HG02798 (cell line): ENCODE measurements at regions not wholly inside any gene's neighbourhood (a gene's known extent, or its start where the extent isn't known, plus 50 kb on each side); places are given as distances from the start of the nearest gene placed in this dataset.

Source experiments
- ATAC-seq: cut with Tn5 transposase; IDR thresholded peaks from one replicate; pipeline ENCODE4 v1.9.1; 2021; ENCODE audit warnings: mild to moderate bottlenecking; ENCODE audit not compliant: unreplicated experiment, poor library complexity

DNA sequence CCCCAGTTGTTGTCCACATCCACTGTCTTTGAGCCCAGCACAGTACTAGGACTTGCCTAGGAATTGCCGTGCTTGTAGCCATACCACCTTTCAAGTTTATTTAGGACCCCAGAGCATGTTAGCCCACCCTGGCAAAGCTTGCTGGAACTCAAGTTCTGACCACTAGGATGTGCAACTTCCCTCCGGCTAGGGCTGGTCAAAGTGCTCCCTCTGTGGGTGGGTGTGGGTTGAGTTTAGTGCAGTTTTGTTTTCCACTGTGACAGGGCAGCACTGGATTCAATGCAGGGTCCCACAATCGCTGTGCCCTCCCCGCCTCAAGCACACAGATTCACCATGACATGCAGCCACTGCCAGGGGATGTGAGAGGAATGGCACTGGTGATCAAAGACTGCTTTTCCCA is 96.0 kb downstream of the RASGEF1B start:
- ATAC-seq, result no peak

DNA sequence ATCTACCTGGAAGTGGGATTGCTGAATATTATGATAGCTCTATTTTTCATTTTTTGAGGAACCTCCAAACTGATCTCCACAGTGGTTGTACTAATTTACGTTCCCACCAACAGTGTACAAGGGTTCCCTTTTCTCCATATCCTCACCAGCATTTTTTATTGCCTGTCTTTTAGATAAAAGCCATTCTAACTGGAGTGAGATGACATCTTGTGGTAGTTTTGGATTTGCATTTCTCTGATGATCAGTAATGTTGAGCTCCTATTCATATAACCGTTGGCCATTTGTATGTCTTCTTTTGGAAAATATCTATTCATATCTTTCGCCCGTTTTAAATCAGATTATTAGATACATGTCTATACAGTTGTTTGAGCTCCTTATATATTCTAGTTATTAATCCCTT is 101.8 kb downstream of the RASGEF1B start:
- no peak for ATAC-seq

DNA sequence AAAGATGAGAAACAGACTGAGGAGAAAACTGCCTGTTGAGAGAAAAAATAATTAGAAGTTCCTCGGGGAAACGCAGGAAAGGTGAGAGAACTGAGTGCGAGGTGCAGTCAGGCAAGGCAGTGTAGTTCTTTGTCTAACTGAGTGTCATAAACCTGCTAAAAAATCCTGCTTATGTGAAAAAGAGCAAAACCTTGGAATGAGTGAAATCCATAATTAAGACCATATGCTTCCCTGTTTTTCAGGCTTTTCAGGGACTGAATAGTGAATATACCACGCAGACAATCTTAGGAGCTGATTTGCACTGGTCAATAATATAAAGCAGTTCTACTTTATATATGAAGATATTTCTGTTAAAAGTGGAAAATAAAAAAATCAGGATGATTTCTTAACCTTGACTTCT is 104.9 kb downstream of the RASGEF1B start:
- ATAC-seq, result no peak

DNA sequence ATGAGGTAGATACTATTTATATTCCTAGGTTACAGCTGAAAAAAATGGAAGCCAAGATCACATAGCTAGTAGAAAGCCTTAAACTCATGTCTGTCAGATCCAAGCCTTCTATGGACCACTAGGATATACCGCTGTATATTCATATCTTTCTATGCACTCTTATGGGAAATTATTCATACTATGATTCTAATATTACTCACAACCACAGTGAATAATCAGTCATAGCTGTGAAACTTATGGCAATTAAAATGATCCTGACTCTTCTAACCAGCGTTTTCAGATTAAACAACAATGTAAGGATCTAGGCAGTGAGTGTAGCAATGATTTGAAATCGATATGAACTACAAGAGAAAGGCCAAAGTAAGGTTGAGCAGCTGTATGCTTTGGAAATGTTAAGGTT is 111.0 kb downstream of the RASGEF1B start:
- no peak for ATAC-seq

DNA sequence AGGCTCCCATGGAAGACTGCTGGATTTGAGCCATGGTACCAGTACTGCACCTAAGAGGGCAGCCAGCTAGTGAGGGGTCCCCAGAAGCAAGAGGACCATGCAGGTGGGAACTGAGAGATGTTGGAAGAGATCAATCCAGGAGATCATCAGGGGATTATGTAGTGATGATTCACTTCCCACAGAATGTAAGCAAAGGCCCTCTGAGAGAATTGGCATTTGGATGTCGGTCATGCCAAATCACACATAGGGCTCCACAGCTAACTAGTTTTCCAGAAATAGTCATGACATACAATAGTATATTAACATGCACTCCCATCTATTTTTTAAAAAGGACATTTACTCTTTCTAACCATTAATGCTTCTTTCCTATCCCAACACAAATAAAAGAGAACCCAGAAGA is 112.5 kb downstream of the RASGEF1B start:
- no peak for ATAC-seq

DNA sequence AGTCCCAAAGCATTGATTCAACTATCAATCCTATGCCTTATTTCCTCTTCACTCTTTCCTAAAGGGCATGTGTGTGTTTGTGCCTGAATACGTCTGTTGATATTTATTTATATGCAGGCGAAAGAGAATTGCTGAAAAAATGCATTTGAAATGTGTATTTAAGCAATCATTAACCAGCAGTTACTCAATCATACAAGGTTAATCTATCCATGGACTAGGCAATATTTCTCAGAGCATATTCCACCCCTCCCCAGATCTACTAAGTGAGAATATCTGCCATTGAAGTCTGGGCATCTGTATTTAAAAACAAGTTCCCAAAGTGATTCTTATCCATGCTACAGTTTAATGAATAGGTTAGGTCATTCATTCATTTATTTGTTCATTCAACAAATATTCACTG is 113.6 kb downstream of the RASGEF1B start:
- ATAC-seq, result no peak

DNA sequence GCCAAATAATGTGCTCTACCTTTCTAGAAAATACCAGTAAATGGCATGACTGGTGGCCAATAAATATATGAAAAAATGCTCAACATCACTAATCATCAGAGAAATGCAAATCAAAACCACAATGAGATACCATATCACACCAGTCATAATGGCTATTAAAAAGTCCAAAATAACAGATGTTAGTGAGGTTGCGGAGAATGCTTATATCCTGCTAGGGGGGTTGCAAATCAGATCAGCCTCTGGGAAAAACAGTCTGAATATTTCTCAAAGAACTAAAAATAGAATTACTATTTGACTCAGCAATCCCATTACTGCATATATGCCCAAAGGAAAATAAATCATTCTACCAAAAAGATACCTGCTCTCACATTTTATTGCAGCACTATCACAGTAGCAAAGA is 115.1 kb downstream of the RASGEF1B start:
- ATAC-seq, result no peak

DNA sequence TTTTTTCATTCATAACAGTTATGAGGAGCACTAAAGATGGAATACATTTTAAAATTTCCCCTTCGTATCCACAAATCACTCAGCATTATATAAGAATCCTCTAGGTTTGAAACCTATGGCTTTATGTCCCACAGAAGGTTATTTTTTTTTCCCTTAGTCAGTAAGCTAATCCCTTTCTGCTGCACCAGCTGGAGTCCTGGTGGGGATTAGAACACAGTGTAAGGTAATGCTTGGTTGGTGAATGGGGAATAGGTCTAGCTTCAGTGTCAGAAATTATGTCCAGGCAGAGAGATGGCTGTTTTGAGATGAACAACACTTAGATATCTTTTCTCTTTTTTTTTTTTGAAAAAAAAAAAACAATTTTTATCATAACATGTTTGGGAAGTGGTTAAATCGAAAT is 116.6 kb downstream of the RASGEF1B start:
- ATAC-seq, result no peak

DNA sequence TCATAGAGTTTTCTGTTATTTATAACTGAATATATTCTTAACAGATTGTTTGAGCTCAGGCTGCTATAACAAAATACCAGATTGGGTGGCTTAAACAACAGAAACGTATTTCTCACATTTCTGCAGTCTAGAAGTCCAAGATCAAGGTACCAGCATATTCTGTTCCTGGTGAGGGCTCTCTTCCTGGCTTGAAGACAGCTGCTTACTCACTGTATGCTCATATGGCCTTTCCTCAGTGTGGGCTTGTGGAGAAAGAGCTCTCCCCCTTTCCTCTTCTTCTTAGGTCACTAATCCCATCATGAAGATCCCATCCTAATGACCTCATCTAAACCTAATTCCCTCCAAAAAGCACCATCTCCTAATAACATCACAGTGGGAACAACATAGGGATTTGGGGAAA is 117.8 kb downstream of the RASGEF1B start:
- no peak for ATAC-seq

DNA sequence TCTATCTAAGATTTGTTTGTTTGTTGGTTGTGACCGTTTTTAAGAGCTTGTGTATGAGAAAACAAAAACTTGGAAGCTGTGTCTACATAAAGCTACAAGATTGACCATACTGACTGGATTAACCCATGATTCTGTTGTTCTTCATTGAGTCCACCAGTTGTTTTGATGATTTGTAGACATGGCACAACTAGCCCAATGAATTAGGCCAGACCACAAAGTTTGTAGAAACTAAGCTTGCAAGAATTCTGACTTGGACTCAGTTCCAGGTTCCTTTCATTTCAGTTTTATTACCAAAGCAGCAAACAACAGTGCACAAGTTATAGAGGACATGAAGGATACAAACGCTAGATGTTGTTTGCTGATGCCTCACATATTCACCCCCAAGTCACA is 119.3 kb downstream of the RASGEF1B start:
- no peak for ATAC-seq

DNA sequence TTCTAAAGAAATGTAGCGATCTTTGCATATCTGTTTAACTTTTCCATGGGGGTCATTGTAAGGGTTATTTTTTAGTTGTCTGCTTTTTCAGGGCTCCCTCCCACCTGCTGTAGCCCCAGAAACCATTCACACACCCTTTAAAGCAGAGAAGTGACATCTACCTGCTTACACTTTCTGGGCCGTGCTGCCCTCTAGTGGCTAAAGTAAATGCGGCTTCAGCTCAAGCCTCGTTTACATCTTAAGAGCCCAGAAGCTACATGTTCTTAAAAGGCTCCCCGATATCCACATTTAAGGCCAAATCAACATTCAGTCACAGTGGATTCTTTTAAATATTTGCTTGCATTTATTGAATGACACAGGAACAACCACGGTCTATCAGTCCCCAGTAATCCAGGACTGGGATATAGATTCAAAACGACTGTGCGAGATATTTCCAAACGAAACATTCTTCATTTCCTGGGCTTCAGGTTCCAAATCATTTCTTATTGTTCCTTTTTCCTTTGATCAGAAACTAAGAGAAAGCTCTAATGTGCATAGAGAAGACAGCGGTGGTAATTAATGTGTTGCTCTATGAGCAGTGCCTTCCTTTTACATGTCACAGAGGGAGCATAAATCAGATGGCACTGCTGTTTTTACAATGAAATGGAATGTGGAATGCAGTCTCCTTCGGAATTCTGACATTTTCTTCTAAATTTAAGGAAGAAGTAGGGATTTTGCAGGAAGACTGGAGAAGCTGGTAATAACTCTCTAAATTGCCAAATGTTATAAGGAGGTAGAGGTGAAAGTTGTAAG is 119.9 kb downstream of the RASGEF1B start:
- peak; percentile 89 for ATAC-seq

DNA sequence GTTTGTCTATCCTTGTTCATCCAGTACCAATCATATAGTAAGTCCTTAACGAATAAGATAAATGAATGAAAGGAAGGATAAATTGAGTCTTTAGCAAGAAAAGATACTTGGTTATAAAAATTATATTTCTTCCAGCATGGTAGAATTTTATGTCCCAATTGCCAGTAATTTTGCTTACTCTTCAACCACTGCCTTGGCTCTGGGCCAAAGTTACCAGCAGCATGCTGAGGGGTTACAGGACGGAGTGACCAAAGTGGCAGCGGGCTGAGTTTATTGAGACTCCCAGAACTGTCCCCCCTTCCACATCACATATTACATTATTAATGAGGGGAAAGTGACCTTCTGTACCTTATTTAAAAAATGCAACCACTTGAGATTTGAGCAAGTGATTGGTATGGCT is 121.7 kb downstream of the RASGEF1B start:
- no peak for ATAC-seq

DNA sequence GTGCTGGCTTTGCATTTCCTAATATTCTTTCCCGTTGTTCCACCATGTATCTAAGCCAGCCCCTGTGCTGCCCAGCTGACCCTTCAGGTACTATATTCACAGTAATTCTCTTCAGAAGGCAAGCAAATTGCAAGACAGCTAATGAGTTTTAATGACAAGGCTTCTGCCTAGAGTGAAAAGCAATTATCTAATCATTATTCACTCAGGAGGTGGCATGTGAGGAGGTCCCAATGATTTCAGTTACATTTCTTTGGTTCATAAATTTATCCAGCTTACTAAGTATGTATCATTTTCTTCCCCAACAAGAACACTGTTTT is 123.0 kb downstream of the RASGEF1B start:
- ATAC-seq, result no peak

DNA sequence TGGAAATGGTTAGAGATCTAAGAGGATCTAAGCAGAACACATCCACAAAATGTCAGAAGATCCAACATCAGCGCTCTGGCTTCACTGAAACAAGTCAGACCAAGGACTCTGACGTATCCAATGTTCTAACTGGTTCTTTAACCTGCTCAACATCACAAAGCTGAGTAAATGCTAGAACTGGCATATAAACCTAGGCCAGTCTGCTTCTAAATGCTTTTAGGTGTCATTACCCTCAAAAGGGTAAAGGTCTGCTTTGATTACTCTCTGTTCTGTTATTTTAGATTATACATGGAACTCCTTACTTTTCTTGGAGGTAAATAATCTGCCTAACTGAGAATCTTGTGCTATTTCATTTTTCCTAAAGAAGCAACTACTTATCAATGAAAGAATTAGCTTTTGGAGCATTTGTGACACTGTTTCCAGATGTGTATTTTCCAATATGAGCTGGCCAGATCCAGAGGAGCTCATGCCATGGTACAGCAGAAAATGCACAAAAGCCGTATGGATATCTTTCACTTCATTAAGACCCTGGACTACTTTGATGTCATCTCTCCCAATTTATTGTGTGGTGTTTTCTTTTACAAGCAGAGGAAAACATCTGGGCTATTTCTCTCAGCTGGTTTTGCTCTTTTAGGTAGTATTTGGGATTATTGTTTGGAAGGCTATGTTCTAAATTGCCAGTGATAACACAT is 123.5 kb downstream of the RASGEF1B start:
- ATAC-seq, result no peak

DNA sequence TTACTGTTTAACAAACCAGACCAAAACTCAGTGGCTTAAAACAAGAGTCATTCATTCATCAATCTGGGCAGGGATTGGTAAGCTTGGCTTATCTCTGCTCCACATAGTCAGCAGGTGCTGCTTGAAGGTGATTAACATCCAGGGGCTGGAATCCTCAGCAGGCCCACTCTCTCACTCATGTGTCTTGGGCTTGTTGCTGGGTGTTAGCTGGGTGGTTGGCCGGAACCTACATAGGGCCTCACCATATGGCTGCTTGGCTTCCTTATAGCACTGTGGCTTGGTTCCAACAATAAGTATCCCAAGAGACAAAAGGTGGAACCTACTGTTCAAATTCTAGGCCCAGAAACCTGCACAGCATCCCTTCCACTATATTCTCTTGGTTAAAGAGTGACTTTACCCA is 125.0 kb downstream of the RASGEF1B start:
- no peak for ATAC-seq

DNA sequence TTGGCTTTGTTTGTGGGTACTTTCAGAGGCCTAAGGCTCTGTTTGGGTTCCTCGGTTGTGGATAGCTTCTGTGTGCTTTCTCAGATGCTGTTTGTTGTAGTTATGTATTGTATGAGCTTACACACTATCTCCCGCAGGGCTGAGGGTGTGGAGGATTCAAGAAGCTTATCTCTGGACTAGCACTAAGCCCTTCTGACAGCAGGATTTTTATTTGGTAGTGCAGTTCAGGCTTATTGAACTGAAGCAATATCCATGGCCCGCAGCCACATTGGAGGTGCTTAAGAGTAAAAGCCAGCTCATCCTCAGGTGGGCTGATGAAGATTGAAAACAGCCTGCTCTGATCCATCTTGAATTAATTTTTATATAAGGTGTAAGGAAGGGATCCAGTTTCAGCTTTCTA is 128.2 kb downstream of the RASGEF1B start:
- ATAC-seq, result no peak

DNA sequence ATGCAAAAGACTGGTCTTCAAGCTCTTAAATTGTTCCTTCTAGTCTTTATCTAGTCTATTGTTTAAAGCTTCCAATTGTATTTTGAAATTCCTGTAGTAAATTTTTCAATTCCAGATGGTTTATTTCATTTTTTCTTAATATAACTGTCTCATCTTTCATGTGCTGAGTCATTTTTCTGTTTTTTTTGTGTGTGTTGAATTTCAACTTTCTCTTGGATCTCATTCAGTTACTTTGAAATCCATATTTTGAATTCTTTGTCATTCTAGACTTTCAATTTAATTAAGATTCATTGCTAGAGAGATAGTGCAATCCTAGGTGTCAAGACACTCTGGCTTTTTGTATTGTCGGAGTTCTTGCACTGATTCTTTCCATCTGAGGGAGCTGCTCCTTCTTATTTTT is 128.0 kb upstream of the PRKG2 start:
- no peak for ATAC-seq

DNA sequence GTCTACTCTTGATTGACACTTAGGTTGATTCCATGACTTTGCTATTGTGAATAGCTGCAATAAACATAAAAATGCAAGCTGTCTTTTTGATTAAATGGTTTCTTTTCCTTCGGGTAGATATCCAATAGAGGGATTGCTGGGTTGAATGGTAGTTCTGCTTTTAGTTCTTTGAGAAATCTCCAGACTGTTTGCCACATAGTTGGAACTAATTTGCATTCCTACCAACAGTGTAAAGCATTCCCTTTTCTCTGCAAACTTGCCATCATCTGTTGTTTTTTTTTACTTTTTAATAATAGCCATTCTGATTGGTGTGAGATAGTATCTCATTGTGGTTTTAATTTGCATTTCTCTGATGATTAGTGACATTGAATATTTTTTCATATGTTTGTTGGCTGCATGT is 122.2 kb upstream of the PRKG2 start:
- no peak for ATAC-seq

DNA sequence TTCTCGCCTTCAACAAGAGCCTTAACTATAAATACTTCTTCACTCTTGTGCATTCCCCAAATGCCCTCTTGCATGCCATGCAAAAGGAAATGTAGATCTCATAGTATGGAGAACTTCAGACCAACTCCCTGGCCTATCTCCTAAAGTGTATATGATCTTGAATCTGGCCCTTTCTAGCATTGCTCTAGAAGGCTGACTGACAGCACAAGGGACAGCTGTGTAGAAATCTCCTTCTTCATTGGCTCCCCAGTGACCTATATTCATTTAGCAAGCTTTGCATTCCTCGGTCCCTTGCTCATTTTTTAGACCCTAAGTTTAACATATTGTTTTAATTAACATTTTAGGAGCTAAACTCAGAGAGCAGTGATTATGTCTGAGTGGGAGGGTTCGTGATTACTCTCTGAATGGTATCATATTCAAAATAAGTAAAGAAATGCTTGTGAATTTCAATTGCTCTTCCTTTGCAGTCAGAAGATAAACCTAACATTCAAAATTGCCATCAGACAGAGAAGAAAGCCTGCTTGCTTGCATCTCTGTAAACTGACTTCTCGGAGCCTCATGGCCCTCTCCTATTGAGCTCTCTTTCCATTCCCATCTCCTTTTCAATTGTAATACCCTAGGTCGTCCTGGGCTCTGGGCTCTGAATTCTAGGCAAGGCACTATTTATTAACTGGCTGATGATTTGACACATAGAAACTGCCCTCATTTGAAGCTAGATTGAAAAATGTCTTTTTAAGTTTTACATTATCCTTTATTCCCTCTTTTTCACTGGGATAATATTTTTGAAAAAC is 120.3 kb upstream of the PRKG2 start:
- ATAC-seq, result no peak

DNA sequence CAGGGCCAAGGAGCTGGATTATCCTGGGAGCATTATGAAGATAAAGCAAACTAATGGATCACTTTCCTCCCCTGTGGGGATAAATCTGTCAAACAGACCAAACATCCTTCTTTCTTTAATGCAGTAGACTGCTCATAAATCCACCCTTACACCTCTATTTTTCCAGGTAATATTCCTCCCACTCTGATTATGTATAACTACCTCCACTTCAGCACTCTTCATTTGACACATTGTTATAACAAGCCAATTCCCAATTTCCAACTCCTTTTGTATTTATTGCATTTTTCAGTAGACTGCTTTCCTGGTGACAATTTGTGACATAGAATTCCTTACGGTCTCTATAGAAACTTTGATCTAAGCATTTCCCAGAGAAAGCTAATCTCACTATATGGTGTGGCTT is 115.0 kb upstream of the PRKG2 start:
- ATAC-seq, result no peak

DNA sequence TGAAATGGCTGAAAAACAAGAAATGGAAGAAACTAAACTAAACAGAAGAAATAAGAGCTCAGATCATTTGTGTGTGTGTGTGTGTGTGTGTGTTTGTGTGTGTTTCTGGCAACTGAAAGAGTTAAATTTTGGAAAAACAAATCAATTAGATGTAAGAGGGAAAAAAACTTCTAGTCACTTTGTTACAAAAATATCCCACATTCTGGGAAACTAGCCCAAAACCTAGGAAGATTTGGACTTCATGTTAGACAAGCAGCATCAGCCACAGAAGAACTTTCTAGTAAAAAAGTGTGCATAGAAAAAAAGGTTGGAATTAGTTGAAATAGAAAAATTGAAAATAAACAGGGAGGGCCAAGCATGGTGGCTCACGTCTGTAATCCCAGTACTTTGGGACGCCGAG is 111.6 kb upstream of the PRKG2 start:
- ATAC-seq, result no peak
